GM21367 (cell line): ENCODE measurements at regions not wholly inside any gene's neighbourhood (a gene's known extent, or its start where the extent isn't known, plus 50 kb on each side); places are given as distances from the start of the nearest gene placed in this dataset.
"Not testable (repeated sequence)": the region's sequence is repeated elsewhere in the genome, so short reads cannot be mapped to it uniquely, and the experiment has no call there.

Experiments used
- ATAC-seq: cut with Tn5 transposase; IDR thresholded peaks from one replicate; pipeline ENCODE4 v1.9.1; 2021; ENCODE audit not compliant: unreplicated experiment

DNA sequence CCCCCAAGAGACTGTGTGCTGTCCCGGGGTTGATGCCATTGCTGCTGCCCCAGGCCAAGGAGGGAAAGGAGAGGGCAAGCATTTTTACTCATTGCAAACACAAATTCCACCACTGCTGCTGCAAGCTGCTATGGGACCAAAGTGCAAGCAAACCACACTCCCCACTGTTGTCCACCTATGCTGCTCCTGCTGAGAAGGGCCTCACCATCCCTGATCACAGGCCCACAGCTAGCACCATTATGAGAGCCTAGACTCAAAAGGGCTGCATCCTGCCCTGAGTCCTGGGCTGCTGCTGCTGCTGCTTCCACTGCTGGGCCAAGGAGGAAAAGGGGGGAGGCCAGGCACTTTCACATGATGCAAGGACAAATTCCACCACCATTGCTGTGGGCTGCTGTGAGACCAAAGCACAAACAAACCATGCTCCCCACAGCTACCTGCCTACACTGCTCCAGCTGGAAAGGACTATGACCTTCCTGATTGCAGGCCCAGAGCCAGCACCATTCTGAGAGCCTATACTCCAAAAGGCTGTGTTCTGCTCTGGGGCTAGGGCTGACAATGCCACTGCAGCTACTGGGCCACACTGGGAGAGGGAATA is 218.2 kb upstream of the ZCCHC13 start:
- ATAC-seq = no peak

DNA sequence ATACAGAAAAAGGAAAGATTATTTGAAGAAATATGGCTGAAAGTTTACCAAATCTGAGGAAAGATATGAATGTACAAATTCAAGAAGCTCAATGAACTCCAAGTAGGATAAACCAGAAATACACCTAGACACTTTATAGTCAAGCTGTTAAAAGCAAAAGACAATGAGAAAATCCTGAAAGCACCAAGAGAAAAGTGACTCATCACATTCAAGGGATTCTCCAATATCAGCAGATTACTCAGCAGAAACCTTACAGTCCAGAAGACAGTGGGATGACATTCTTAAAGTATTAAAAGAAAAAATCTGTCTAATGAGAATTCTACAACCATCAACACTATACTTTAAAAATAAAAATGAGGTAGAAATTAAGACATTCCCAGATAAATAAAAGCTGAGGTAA is 223.8 kb upstream of the ZCCHC13 start:
- no peak for ATAC-seq

DNA sequence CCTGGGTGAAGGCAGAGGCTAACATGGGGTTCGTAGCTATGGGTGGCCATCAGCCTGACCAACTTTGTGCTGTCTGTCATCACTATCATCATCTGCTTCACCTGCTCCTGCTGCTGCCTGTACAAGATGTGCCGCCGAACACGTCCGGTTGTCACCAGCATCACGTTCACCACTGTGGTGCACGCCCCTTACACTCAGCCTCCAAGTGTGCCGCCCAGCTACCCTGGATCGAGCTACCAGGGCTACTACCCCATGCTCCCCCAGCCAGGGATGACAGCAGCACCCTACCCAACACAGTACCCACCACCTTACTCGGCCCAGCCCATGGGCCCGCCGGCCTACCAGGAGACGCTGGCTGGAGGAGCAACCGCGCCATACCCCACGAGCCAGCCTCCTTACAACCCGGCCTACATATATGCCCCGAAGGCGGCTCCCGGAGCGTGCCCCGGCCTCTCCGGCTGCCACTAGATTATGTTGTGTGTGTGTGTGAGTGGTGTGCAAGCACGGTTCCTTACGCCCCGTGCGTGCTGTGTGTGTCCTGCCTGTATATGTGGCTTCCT is 213.4 kb upstream of the XIST start:
- no peak for ATAC-seq

DNA sequence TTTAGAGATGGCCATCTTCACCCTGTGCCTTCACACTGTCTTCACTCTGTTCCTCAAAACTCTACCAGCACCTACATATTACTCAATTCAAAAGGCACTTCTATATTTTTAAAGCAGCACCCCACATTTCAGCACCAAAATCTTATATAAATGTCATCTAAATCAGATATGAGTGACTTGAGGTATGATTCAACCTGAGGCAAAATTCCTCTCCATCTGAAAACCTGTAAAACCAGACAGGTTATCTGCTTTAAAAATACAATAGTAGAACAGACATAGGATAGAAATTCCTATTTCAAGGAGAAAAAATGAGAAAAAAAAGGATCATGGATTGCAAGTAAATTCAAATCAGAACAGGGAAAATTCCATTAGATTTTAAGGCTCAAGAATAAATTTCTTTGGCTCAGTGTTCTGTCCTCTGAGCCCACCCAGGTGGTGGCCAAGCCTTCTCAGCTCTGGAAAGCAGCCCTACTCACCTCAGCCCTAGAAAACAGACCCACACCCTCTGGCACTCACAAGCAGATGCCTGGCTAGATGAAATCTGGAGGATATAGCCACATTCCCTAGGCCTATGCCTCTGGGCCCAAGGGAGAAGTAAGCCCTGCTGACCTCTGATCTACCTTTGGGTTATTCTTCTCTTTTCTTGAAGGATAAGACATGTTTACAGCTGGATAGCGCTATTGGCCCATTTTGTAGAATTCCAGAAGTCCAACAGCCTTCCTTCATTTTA is 211.1 kb upstream of the XIST start:
- ATAC-seq = no peak

DNA sequence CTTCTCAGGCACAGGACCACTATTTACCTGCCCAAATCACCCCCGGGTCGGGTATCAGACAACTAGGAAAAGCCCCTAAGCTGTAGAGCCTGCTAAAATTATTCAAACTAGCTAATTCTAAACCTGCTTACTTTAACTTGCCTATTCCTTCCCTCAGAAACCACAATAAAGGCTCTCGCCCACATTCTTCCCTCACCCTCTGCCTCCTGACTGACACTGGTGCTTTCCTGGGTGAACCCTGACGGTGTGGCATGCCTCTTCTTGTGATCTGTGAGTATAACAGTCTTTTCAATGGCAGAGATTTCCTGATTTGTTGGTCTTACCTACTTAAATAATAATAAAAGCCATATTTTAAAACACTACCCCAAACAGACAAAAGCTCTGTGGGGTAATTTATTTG is 209.4 kb upstream of the XIST start:
- no peak for ATAC-seq

DNA sequence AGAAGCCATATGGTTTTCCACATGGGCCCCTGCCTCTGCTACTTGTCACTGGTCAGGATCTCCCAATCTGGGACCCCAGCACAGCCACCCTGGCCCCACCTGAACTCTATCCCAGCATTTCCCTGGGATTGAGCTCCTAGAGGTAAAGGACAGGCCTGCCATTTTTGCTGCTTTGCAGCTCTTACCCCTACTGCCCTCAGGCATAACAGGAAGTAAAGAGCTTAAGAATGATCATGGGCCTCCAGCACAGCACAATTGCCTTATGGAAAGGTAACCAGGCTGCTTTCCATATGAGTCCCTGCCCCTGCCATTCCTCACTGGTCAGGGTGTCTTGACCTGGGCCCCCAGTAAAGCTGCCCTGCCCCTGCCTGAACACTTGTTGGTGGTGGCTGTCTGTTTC is 196.6 kb upstream of the XIST start:
- ATAC-seq = no peak

DNA sequence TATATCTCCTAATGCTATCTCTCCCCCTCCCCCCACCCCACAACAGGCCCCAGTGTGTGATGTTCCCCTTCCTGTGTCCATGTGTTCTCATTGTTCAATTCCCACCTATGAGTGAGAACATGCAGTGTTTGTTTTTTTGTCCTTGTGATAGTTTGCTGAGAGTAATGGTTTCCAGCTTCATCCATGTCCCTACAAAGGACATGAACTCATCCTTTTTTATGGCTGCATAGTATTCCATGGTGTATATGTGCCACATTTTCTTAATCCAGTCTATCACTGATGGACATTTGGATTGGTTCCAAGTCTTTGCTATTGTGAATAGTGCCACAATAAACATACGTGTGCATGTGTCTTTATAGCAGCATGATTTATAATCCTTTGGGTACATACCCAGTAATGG is 181.6 kb upstream of the XIST start:
- not testable (repeated sequence) for ATAC-seq

DNA sequence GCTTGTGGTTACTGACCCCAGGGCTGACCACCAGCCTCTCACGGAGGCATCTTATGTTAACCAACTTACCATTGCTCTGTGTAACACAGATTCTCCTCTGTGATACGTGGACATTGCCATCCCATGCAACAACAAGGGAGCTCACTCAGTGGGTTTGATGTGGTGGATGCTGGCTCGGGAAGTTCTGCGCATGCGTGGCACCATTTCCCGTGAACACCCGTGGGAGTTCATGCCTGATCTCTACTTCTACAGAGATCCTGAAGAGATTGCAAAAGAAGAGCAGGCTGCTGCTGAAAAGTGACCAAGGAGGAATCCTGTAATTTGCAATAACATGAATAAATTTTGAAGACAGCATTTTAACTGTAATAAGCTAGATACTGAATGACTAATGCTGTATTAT is 179.0 kb upstream of the XIST start:
- not testable (repeated sequence) for ATAC-seq

DNA sequence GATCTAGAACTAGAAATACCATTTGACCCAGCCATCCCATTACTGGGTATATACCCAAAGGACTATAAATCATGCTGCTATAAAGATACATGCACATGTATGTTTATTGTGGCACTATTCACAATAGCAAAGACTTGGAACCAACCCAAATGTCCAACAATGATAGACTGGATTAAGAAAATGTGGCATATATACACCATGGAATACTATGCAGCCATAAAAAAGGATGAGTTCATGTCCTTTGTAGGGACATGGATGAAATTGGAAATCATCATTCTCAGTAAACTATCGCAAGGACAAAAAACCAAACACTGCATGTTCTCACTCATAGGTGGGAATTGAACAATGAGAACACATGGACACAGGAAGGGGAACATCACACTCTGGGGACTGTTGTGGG is 178.3 kb upstream of the XIST start:
- ATAC-seq = not testable (repeated sequence)

DNA sequence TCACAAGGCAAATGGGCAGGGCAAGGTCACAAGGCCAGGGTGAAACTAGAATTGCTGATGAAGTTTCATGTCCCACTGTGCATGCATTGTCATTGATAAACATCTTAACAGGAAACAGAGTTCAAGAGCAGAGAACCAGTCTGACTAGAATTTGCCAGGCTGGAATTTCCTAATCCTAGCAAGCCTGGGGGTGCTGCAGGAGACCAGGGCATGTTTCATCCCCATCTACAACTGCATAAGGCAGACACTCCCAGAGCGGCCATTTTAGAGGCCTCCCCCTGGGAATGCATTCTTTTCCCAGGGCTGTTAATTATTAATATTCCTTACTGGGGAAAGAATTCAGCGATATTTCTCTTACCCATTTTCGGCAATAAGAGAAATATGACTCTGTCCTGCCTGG is 172.6 kb upstream of the XIST start:
- not testable (repeated sequence) for ATAC-seq

DNA sequence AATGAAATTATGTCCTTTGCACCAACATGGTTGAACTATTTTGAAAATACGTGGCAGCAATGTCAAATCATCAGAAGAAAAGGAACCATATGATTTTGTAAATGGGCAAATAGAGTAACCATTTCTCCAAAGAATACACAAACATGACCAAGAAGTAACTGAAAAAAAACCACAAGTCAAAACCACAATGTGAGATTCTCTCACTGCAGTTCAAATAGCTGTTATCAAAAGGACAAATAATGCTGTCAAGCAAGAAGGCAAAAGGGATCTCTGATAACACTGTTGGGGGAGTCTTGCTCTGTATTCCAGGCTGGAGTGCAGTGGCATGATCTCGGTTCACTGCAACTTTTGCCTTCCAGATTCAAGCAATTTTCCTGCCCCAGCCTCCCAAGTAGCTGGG is 170.7 kb upstream of the XIST start:
- no peak for ATAC-seq

DNA sequence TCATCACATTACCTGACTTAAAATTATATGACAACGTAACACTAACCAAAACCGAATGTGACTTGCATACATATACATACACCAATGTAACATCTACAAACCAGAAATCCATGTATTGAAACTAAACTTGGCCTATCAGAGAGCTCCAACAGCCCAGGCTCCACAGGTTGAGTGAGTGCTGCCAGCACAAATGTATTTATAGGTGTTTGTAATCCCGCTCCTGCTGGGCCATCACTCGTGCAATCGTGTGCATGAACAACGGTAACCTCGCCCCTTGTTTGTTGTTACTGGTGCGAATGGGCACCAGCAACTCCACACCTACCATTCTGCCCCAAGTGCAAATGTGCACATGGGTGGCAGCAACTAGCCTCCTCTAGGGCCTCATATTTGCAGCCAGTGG is 165.7 kb upstream of the XIST start:
- no peak for ATAC-seq

DNA sequence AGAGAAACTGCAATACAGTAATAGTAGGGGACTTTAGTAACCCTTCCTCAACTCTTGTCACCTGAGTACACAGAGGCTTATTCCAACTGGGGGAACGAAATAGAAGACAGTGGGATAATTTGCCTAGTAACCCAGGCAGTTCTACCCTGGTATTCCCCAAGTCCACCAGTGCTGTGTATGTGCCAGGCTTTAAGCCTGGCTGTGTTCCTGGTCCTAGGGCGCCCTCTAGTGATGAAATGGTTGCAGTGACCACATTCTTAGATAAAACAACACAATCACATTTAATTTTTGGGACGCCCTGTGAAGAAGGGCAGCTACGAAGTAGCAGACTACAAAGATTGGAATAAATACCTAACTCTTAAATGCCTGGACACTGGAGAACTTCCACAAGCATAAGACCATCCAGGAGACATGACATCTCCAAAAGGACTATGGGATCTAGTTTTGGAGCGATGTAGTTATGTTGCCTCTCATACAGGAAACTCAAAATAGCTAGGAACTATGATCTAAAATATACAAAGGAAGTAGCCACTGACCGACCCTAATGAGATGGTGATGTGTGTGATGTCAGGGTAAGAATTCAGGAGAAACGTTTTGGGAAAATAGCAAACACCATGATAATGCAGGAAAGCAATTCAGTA is 163.0 kb upstream of the XIST start:
- peak; percentile 91 for ATAC-seq

DNA sequence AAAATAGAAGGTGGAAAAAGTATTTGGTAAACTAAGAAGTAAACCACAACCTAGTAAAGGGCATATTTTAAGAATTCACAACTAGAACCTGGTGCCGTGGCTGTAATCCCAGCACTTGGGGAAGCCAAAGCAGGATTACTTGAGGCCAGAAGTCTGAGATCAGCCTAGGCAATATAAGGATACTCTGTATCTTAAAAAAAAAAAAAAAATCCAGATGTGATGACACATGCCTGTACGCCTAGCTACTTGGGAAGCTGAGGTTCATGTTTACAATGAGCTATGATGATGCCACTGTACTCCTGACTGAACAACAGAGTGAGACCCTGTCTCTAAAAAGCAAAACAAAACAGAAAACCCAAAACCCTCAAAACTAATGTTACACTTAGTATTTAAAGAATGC is 156.5 kb upstream of the XIST start:
- ATAC-seq = no peak

DNA sequence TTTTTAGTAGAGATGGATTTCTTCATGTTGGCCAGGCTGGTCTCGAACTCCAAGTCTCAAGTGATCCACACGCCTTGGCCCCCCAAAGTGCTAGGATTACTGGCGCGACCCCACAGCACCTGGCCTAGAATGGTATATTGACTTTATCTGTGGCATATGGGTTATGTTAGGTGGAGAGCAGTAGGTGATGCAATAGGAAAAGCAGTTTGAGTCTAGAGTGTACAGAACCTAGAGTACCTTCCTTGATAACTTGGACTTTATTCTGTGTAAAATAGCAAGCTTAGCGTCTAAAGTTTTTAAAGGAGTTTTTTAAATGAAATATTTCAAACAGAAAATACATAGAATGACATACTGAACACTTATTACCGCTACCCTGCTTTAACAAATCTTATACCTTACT is 139.5 kb upstream of the XIST start:
- no peak for ATAC-seq

DNA sequence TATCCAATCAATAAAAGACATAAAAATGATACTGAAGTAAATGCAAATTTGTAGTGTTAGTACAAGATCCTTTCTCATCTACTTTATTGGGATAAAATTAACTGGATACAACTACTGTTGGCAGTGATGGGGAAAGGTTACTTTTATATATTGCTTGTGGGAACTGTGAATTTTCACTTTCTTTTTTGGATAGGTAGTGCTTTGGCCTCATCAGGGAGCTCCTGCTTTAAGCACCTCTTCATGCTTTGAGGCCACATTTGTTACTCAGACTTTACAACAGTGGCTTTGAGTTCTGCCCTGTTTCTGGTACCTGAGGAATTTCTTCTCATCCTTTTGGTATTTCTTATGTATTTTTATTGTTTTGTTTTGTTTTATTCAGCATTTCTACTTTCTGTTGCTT is 134.7 kb upstream of the XIST start:
- ATAC-seq = no peak

DNA sequence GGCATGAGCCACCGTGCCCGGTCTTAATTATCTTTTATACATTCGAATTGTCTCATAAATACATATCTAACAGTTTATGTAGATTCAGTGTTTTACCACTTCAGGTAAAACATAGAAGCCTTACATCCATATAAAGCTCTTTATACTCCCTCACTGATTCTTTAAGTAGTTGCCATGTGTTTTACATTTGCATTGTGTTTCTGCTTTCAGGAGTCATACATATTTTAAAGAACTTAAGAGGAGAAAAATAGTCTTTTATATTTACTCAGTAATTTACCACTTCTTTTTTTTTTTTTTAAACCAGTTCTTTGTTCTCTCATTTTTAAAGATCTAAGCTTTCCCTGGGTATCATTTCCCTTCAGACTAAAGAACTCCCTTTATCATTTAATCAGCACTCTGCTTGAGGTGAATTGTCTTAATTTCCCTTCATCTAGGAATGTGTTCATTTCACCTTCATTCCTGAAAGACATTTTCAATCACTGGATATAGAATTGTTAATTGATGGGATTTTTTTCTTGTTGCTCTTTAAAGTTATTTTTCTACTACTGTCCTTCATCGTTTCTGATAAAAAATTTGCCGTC is 127.1 kb upstream of the XIST start:
- ATAC-seq = no peak

DNA sequence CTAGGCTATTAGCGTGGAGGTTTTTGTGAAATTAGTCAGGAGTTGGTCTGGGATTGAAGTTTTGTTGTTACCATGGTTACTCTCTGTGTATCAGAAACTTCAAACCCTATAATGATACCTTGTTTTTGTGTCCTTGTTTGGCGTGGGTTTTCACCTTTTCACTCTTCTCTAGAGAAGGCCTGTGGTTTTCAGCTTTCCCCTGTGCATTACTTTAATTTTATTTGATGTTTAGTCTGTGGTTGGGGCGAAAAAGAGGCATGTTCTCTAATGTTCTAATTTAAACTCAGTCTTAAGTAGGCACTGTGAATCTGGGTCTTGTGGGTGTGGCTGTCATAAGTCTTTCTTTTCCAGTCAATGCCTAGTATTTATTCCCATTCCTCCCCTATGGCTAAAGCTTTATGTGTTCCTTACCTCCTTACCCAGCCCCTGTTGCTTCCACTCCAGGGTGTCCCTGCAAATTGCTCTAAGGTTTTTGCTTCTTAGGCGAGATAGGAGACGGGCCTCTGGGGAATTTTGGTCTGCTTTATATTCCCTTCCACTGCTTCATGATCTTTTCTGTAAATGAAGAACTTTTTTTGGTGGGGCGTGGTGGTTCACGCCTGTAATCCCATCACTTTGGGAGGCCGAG is 125.1 kb upstream of the XIST start:
- ATAC-seq = peak; percentile 65

DNA sequence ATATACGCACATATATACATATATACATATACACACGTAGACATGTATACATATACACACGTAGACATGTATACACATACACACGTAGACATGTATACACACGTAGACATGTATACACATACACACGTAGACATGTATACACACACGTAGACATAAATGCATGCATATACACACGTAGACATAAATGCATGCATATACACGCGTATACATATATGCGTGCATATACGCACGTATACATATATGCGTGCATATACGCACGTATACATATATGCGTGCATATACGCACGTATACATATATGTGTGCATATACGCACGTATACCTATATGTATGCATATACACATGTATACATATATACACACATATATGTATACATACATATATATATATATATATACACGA is 114.9 kb upstream of the XIST start:
- ATAC-seq = not testable (repeated sequence)

DNA sequence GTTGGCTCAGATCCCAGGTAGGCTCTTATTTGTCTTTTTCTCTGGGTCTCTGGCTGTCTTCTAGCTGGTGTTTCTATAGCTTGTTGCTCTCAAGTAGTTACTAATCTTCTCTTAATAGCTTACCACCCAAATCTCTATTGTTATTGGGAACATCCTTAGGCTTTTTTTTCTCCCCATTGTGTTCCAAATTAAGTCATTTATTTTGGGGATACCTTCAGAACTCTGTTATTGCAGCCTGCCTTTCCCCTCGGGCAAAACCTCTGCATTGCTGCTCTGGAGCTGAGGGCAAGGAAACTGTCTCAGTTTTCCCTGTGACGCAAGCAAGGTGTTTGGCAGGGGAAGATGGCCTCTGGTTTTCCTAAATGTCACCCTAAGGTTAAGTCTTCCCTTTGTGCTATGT is 113.3 kb upstream of the XIST start:
- ATAC-seq = no peak

DNA sequence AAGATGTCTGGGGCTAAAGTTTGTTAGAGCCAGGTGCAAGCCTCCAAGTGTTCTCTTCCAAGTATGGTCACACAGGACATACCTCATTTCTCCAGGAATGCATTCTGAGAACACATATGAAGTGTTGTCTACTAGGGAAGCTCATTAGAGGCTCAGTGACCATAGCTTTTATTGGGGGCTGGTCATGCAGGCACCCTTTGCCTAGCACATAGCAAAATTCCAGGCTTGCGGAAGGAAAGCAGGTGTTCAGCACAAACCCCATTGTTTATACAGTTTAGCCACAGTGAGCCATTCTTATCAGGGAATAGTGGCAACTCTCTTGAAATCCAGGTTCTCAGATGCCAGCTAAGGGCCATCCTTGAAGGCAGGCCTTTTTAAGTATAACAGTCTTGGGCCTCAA is 112.1 kb upstream of the XIST start:
- ATAC-seq = no peak
